CD4-positive, alpha-beta T cell treated with Interleukin-6 for 4 hours (primary cell): ENCODE measurements at regions not wholly inside any gene's neighbourhood (a gene's known extent, or its start where the extent isn't known, plus 50 kb on each side); places are given as distances from the start of the nearest gene placed in this dataset.

Experiments
- DNase-seq: peaks from one replicate; pipeline ENCODE4 v3.0.0-alpha.2; 2020; ENCODE audit warnings: mixed read lengths

DNA sequence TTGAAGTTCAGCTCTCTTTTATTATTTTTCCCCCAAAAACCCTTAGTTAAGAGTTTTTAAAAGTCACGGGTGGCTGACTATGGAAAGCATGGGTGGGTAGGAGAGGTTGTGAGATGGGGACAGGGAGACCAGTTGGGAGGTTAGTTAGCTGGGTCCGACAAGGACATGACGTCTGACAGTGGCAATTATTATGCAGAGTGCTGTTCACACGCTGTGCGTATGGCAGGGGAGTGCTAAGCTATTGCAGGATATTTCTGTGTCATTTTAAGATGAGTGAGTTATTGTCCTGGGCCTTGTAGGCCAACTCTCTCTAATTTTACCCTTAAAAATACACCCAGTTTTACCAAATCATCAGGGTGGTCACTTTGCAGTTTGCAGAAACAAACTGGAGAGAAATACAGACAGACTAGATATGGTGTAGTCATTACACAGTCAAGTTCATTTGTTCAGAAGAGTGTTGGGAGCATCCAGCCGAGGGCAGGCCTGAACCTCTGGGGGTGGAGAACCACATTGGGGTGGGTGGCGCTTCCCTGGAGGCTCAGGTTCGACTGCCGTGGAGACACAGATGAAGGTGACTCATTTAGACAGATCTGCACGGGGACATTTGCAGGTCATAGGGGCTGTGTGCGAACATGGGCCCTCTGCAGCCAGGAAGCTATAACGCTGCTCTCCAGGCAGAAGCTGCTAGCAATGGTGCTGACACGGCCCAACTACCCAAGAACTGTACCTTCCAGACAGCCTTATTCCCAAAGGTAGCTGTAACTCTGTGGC is 307.6 kb downstream of the QKI start:
- DNase-seq, result no peak

DNA sequence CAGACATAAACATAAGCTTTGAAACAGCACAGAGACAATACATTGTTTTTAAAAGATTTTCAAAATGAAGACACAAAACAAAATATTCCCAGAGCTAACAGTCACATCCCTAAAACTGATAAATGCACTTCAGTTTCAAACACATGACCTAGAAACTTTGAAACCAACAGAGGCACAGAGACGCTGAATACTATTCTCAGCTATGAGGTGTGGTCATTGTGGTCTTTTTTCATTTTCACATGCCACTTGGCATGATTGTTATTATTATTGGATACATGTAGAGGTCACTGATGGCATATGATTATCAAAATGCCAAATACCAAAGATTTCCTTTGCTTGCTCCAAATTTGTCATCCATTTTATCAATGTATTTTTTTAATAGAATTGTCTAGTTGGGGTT is 306.9 kb downstream of the QKI start:
- no peak for DNase-seq

DNA sequence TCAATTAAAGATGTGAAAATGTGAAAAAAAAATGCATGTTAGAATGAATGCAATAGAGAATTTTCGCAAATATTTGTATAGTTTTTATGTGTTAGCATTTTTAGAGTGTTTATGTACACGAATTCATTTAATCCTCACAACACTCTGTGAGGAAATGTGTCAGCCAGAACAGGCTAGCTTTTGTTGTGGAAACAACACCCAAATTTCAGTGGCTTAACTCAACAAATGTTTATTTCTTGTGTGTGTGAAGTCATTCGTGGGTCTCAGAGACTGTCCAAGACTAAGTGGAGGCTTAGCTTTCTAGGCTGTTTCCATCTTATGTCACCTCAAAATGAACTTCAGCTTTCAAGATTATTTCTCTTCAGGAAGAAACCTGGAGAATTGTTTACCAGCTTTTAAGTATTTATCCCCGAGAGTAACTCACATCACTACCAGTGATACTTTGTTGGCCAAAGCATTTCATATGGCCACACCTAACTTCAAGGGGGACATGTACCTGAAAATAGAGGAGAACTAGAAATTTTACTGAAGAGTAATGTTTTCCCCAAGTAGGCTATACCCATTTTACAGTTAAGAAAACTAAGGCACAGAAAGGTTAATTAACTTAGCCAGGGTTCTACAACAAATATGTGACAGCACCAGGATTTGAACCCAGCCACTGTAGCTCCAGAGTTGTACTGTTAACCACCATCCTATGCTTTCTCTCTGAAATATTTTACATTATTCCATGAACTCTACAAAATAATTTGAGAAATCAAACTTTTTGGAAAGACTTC is 306.1 kb downstream of the QKI start:
- no peak for DNase-seq

DNA sequence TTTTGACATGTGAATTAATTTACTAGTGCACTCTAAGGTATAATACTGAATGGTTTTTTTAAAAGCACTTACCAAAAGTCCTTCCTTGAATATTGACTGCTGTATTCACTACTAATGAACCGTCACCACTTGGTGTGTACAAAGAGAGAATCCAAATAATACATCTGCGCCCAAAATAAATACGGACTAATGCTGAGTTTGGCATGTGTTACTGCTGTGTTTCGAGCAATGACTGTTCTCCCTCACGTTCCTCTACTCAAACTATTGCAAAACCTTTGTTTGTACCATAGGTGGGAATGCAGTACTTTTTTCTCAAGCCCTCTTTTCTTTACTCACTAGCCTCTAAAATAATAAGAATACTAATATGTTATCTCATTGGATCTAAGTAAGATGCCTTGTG is 305.5 kb downstream of the QKI start:
- DNase-seq, result no peak

DNA sequence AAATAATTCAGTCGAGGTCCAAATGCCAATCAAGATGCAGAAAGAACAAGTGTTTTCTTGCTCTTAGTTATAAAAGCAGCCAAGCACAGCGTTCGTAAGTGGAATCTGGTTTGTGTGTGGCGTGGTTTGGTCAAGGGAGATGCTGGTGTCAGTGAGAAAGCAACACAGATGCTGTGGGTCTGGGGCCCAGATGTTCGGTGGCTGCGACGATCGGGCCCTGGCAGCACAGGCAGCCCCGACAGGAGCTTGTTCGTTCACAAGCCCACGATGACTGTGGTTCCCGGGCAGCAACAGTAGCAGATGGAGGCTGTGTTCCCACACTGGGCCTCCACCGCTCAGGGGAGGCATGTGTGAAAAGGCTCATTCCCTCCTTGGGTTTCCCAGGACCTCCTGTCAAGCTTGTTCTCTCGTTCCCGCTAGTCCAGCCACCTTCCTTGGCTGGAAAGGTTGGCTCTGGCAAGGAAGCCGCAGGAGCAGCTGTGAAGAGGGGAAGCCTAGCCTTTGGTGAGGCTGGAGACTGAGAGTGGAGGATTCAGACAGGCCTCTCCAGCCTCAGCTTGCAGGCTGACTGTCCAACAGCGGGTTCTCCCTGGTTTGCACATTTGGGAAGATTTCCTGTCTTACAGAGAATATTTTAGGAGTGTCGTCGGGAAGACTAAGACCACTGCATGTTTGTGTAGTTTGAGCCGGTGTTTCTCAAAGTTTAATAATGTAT is 304.7 kb downstream of the QKI start:
- DNase-seq, result no peak

DNA sequence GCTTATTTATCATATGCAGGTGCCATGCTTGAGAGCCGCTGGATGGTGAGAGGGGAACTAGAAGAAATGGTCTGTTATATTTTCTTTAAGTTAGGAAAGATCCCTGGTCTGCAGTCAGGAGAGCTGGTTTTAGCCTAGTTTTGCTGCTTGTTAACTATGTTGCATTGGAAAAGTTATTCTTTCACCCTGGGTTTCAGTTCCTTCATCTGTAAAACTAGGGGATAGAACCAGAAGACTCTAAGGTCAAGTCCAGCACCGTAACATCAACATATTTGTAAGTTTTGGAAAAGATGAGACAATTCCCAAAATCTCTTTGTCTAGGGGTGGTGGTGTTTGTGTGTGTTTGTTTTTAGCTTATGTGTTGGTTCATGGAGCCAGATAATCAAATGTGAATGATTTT is 304.0 kb downstream of the QKI start:
- DNase-seq, result no peak

DNA sequence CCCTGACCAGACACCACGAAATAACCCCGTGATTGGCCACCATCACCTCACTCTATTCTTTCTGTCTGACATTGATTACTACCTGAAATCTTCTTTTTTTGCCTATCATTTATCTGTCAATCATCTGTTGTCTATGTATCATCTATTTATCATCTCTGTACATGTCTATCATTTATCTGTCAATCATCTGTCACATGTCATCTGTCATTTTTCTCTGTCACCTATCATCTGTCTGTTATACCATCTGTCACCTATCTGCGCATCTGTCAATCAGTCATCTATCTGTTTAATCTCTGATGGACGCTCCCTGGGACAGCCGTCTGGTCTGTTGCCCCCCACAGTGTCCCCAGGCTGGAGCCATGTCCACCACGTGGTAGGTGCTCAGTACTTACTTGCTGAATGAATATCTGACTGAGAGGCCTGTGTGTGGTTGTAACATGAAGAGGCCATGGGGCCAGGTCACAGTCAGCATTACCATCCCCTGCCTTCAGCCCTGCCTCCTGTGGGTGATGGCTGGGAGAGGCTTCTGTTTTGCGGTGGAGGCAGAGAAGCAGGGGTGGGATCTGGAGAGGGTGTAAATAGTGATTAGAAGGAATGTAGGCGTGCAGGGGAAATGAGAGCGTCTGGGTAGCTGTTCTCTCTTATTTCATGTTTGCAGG is 302.7 kb downstream of the QKI start:
- DNase-seq, result no peak

DNA sequence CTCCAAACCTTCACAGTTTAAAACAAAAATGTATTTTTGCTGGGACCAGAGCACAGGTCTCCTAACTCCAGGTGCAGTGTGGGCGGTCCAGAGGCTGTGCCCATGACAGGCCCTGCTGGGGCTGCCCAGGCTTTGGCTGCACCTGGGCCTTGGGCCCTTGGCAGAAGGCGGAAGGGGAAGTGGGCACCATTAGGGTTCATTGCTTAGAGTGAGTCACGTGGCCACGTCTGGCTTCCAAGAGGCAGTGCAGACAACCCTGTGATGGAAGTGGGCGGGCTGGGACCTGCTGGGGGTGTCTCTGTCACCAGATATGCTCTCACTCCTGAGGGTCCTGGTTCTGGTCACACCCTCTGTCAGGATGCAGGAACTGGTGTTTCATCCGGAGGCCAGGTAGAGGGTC is 302.2 kb downstream of the QKI start:
- DNase-seq, result no peak

DNA sequence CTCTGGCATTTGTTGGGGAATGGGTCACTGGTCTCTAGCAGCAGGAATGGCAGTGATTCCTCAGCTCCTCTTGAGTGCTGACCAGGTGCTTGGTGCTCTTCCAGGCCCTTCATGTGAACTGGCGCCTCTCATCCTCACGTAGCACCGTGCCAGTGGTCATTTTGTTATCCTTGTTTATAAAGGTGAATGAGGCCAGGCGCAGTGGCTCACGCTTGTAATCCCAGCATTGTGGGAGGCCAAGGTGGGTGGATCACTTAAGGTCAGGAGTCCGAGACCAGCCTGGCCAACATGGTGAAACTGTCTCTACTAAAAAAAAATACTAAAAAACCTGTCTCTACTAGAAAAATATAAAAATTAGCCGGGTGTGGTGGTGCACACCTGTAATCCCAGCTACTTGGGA is 301.3 kb downstream of the QKI start:
- no peak for DNase-seq

DNA sequence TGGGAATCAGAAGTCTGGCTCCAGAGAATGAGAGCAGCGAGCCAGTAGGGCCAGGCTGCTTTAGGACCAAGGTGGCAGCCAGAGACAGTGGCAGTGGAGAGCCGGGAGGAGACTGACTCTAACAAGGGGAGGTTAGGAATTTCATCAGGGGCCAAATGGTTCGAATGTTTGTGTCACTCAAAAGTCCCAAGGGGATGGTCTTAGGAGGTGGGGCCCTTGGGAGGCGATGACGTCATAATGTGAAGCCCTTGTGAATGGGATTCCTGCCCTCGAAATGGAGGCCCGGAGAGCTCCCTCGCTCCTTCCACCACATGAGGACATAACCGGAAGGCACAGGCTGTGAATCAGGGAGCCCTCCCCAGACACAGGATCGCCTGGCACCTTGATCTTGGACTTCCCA is 299.7 kb downstream of the QKI start:
- no peak for DNase-seq

DNA sequence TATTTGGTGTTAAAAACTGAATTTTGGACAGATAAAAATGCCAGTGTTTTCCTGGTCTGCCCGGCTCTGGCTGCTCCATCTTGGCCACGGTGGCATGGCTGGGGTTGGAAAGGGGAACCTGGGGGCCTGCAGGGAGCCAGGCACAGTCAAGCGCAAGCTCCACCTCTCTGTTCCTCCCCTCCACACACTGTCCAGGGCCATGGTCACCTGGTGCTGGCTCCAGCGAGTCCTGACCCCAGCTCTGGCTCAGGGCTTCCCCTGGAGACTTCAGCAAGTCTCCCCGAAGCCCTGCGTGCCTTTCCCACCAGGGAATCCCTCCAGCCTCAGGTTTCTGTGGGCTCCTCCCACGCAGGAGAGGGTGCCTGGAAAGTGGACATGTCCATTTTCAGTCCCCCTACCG is 298.5 kb downstream of the QKI start:
- no peak for DNase-seq

DNA sequence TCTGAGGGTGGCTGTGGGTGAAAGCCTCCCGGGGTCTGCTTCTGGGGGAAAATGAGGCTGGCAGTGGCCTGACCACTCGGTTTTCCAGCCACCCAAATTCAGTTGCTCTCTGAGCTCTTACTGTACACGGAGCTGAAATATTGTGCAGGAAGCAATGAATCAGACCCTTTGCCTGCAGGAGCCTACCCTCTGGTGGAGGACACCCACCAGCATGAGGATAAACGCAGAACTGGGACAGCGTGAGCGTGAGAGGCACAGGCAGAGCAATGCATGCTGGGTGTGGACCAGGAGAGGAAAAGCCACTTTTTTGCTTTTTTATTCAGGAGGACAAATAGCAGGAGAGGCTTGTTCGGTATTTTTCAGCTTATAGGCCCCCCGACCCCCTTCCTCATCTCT is 298.0 kb downstream of the QKI start:
- DNase-seq, result no peak

DNA sequence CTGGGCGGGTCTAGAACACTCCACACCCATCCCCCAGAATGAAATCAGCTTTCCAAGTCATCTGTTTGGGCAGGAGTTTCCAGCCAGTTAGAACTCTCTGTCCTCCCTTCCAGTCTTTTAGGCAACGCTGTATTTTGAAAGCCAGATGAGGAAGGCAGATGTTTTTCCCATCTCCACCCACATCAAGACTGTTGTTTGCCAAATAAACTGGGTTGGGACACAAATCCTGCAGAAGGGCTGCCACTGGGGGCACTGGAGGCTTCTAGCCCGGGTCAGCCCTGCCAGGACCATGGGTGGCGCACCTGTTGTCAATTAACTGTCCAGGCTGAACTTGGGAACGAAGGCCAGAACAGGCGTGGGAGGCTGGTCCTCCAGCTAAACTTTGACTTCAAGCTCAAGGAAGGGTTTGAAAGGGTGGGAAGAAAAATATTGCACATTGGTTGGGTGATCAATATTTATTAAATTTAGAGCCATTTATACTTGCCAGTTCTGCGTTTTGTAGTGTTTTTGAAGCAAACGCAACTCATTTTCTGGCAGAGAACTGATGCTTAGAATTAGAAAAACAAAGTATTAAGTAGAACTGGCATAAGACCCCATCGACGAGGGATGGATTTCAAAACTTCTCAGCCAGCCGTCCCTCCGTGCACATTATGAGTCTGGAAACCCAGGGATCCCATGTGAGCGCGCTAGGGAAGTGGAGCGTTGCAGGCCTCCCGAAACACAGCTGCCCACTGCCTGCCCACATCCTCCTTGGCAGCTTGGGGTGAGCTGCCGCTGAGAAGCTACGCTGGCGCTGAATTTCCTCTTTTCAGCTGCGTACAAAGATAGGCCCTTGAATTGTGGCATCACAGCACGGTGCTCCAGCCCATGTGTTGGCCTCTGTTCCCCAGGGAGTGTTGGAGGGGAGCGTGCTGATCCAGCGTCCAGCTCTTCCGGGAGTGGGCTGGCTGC is 297.4 kb downstream of the QKI start:
- DNase-seq, result no peak

DNA sequence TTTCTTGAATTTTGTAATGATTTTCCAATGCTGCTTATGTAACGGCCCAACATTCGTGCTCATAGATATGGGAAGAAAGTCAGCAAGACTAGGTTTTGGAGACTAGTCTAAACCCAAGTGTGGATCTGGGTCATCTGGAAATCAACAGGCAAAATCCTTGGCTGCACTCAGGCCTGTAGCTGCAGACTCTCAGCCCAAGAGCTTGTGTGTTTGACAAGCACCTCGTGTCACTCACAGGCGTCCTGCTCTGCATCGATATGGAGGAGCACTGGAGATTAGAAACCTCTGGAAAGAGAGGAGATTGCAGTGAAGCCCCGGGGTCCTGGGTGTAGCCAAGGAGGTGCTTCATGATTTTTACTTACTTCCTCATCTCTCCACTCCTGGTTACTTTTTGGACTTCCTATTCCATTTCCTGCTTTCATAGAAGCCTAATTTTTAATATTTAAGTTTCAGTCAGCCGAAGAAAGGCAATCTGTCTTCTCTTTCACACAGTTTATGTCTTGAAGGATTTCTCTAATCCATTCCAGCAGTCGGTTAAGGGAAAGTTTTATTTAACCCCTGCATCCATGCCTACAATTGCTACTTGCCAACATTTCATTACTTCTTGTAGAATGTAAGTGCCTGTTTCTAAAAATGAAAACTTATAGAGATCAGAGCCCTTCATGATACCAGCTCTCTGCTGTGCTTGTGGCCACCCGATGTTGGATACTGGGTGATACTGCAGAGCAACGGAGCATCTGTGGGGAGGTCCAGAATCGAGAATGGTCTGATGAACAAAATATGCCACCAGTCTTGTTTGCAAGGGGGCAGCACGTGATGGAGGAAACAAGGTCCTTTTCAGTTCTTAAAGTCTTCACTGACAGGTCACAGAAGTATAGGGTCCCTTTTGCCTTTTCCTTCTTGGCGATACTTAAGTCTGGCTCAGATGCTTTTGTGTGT is 296.3 kb downstream of the QKI start:
- DNase-seq, result no peak

DNA sequence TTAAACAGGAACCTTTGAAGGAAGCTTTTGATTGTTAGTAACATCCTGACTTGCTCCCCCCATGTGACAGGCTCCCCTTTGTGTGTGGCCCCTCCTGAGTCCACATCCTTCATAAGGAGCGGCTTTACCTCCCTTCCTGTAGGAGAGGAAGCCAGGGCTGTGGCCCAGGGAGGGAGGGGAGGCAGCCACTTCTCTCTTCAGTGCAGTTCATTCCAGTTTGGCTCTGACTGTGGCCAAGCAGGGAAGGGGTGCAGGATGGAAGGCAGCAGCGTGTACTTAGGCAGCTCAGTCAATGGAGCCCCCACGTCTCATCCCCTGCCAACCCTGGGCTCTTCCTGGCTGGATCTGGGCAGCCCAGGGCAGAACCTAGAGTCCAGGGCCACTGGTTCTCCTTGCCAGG is 295.2 kb downstream of the QKI start:
- no peak for DNase-seq

DNA sequence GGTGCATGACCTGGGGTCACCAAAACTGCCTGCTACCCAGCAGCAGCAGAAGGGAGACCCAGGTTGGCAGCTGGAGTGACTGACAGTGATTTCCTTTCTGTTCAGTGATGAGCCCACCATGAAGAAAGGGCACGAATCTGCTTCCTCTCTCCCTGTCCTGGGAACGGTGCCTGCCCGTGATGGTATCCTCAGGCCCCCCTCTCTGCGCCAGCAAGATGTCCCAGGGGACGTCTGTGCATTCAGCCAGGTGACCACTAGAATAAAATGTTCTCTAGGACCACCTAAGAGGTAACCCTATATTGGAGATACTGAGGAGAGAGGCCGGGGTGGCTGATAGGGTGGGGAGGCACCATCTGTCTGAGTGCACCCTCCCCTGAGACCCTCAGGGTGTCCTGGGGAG is 294.7 kb downstream of the QKI start:
- DNase-seq, result no peak

DNA sequence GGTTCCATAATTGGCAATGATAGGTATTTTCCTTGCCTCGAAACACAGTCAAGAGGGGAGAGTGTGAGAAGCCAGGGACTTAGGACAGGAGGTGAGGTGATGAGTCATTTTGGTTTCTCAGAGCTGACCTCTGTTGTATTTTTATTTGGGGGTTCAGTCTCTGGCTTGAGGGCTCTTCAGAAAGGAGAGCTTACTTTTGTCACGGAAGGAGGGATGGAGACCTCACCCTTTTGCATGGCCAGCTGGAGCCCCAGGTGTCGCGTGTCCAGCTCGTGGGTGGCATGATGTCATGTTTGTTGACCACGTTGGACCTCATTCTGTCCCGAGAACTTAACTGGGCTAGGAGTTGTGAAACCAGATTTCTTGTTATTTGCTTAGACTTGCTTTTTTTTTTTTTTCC is 293.9 kb downstream of the QKI start:
- DNase-seq, result no peak

DNA sequence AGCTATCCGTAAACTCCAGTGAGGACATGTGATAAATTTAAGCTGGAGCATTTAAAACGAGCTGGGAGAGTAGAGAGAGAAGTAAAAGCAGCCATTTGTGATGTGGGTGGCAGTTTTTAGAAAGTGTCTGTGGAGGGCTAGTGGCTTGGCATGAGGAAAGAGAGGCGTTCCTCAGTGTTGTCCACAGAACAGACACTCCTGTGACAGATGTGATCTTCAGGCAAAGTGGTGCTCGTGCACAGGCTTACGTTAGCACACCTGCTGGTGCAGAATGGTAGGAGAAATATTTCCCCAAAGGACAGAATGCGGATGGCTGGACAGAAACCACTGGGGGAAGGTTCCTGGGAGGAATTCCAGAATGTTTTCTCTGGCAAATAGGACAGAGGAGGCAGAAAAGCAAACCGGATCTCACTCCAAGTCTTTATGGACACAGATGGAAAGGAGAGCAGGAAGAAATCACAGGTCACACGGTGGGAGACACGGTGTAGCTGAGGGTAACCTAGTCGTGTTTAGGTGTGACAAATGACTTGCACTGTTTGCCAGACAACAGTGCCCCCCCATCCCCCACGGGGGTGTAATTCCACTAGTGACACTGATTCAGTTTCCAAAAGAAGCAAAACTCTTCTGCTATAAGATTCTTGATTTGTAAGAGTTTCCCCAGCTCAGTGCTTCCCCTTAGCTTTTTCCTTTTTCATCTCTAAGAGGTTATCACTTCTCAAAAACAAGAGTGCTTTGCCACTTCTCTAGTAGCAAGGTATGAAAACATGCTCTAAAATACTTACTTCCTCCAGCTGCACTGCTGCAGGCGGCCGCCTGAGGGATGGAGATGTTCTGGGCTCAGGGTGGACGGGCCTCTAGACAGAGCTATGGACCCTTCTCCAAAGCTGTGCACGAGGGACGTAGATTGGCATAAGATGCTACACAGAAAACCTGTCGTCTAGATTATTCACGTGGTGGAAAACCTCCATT is 293.2 kb downstream of the QKI start:
- no peak for DNase-seq

DNA sequence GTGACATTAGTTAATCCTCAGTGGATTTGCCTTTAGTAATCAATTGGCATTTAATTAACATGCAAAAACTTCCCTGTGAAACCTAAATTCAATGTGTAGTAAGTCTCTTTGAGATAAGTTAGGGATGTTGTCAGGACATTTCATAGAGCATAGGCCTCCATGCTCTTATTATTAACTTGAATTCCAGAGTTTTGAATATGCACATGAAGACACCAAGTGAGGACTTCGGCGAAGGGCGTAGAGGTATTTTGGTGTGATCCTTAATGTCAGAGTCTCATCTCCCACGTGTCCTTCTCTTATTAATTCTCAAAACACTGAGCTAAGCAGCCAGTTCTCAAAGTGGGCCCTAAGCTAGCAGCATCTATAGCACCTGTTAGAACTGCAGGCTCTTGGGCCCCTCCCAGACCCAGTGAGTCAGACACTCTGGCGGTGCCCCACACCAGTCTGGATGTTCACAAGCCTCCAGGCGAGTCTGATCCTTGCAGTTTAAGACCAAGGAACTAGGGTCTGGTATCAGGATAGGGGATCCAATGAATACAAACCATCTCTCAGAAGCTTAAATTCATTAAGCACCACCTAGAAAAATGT is 292.1 kb downstream of the QKI start:
- no peak for DNase-seq
